Lung (tissue), 11 donors: ENCODE measurements at regions not wholly inside any gene's neighbourhood (a gene's known extent, or its start where the extent isn't known, plus 50 kb on each side); places are given as distances from the start of the nearest gene placed in this dataset.

Experiments
- ATAC-seq: fragments of 200-7000 bp; cut with Tn5 transposase; one replicate; pipeline ENCODE4 v1.9.1; 2020; ENCODE audit warnings: moderate number of reproducible peaks; ENCODE audit not compliant: insufficient read depth, low FRiP score
- DNase-seq, 3 donors: peaks; one replicate each; pipeline ENCODE4 v3.0.0-alpha.2; 2013 to 2017
- H3K27ac ChIP-seq, 2 donors: one replicate each; pipeline ENCODE4 v1.5.1; 2013; ENCODE audit warnings: mild to moderate bottlenecking in 2 of 2, moderate library complexity in 2 of 2, control low read depth in 1 of 2, inconsistent platforms in 1 of 2, low read depth in 1 of 2, low read length in 1 of 2
- H3K27me3 ChIP-seq, 3 donors: one replicate each; pipeline ENCODE4 v1.5.1; 2013; ENCODE audit warnings: low read length in 2 of 3; ENCODE audit not compliant: control insufficient read depth in 3 of 3, insufficient read depth in 3 of 3
- H3K36me3 ChIP-seq, 4 donors: one replicate each; pipeline ENCODE4 v1.5.1; 2013; ENCODE audit warnings: low read length in 4 of 4, mild to moderate bottlenecking in 1 of 4, moderate library complexity in 1 of 4; ENCODE audit not compliant: control insufficient read depth in 4 of 4, insufficient read depth in 4 of 4
- H3K4me1 ChIP-seq, 5 donors: one replicate each; pipeline ENCODE4 v1.5.1; 2013; ENCODE audit warnings: low read length in 5 of 5, mild to moderate bottlenecking in 2 of 5, moderate library complexity in 1 of 5; ENCODE audit not compliant: control insufficient read depth in 5 of 5, insufficient read depth in 5 of 5
- H3K4me3 ChIP-seq: one replicate; pipeline ENCODE4 v1.5.1; 2013; ENCODE audit warnings: mild to moderate bottlenecking, control low read depth, moderate library complexity
- H3K9ac ChIP-seq, 2 donors: one replicate each; pipeline ENCODE4 v1.5.1; 2013; ENCODE audit warnings: low read length in 2 of 2, control low read depth in 1 of 2; ENCODE audit not compliant: insufficient read depth in 1 of 2
- H3K9me3 ChIP-seq, 4 donors: one replicate each; pipeline ENCODE4 v1.5.1; 2013; ENCODE audit warnings: low read length in 3 of 4, mild to moderate bottlenecking in 1 of 4, moderate library complexity in 1 of 4; ENCODE audit not compliant: control insufficient read depth in 4 of 4, insufficient read depth in 3 of 4
- CTCF ChIP-seq: IDR thresholded peaks from 2 replicates; pipeline ENCODE4 v1.5.1; 2012; ENCODE audit warnings: mild to moderate bottlenecking; ENCODE audit errors: control extremely low read depth, extremely low read depth
- WGBS, 2 donors: extraction: QIAGEN DNeasy Blood & Tissue Kit; methylation state at CpG; one replicate each; pipeline ENCODE4 v1.1.7; 2013; 5-methylcytosine and 5-hydroxymethylcytosine counted together
- donor health status: control.
- donor health status: control.
- donor health status: Bipolar disorder and iron deficiency.
- donor health status: healthy.
- donor health status: DM: yes; HTN: yes; CAD: no.

- H3K9me3 ChIP-seq = peaks cover 0 to 3% (median 1%) of the 10 kb centered on the region in 4 donors
- H3K27ac ChIP-seq = no peak overlapping the region
- 38 to 58% methylated on average over 3 of the region's 3 CpGs for WGBS, 2 donors
- H3K9ac ChIP-seq = no peak overlapping the region
- no peak for TF ChIP-seq CTCF
- H3K4me3 ChIP-seq = no peak overlapping the region
- DNase-seq (no peak), ATAC-seq (no peak)
- H3K4me1 ChIP-seq = no peaks in the 10 kb centered on the region
- no peaks in the 10 kb centered on the region for H3K27me3 ChIP-seq
- no peaks in the 10 kb centered on the region for H3K36me3 ChIP-seq
Observed at GRCh38 chrX:129077424-129078170, 445.7 kb downstream of the SMARCA1 start.

- peaks cover 0 to 4% (median 0%) of the 10 kb centered on the region in 5 donors for H3K4me1 ChIP-seq
- H3K36me3 ChIP-seq = no peaks in the 10 kb centered on the region
- no peak for TF ChIP-seq CTCF
Observed at GRCh38 chrX:129071390-129071789, 451.9 kb downstream of the SMARCA1 start.

GRCh38 chrX:129065895-129066294, 457.4 kb downstream of the SMARCA1 start:
- Histone ChIP-seq H3K9me3 (no peaks in the 10 kb centered on the region), H3K4me3 (no peak overlapping the region), H3K27me3 (no peaks in the 10 kb centered on the region), H3K27ac (no peak overlapping the region), H3K4me1 (no peaks in the 10 kb centered on the region), H3K36me3 (no peaks in the 10 kb centered on the region), H3K9ac (no peak overlapping the region)
- no peak for TF ChIP-seq CTCF
- ATAC-seq = no peak
- WGBS, 2 donors = 94 to 97% methylated on average over 1 of the region's 1 CpG
- DNase-seq = no peak

More at GRCh38 chrX:129071390-129071789, 451.9 kb downstream of the SMARCA1 start:
- DNase-seq (no peak), ATAC-seq (no peak)
- 4 to 22% methylated on average over 2 of the region's 2 CpGs for WGBS, 2 donors
- H3K4me3 ChIP-seq = no peak overlapping the region
- no peak overlapping the region for H3K9ac ChIP-seq
- no peak overlapping the region for H3K27ac ChIP-seq
- peaks cover 0 to 2% (median 0%) of the 10 kb centered on the region in 3 donors for H3K27me3 ChIP-seq
- H3K9me3 ChIP-seq = no peaks in the 10 kb centered on the region

GRCh38 chrX:129058405-129058804, 464.9 kb downstream of the SMARCA1 start:
- Histone ChIP-seq H3K36me3 (no peaks in the 10 kb centered on the region), H3K27me3 (no peaks in the 10 kb centered on the region), H3K9ac (no peak overlapping the region), H3K4me3 (no peak overlapping the region), H3K9me3 (no peaks in the 10 kb centered on the region), H3K27ac (no peak overlapping the region), H3K4me1 (no peaks in the 10 kb centered on the region)
- TF ChIP-seq CTCF = no peak
- ATAC-seq = no peak
- DNase-seq = no peak
- WGBS, 2 donors = 90 to 100% methylated on average over 1 of the region's 1 CpG
